ENCODE measurements at regions not wholly inside any gene's neighbourhood (a gene's known extent, or its start where the extent isn't known, plus 50 kb on each side); places are given as distances from the start of the nearest gene placed in this dataset.

DNA sequence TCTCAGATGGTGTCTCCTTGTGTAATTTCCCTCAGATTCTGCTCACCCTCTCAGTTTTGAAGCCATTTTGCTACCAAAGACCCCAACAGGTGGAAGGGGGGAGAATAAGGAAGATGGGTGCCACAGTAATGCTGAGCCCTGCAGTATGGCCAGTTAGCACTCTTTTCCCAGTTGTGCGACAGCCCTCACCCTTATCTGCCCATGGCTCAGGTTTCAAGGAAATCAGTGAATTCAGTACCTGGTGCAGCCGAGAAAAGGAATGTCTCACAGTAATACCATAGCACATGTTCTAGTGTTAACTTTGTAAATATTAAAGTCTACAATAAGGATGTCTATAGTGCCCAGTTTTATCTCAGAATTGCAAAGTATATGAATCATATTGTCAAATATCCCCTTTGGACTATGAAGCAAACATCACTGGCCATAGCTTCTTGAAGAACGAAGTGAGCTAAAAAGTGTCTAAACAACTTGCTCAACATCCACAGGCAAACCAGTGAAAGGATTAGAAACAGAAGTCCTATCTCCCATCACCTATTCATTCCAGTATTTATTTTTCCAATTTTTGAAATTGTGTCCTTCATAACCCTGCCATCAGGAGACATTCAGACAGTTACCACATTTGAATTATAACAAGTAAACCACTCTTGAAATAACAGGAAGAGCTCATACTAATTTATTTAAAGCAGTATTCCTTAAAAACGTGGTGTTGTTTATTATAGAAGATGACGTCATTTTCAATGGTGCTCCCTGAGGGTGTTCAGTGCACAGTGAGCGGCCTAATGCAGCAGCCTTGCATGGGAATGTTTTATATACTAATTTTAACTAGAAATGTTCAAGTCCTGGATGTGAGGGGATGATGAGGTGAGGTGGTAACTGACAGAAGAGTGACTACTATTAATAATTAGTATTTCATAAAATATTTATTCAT lies 366.2 kb downstream of the TFAP2A start:
- no peak for DNase-seq (ENCODE audit: low spot score)

DNA sequence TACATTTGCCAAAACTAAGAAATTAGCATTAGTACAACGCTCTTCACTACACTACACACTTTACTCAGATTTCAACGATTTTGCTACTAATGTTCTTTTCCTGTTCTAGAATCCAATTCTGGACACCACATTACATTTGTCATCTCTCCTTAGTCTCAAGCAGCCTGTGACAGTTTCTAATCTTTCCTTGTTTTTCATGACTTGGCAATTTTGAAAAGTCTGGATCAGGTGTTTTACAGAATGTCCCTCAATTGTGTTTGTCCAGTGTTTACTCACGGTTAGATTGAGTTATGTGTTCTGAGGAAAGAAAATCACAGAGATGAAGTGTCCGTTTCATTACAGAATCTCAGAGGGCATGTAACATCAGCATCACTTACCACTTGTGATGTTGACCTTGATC lies 372.6 kb downstream of the TFAP2A start:
- no peak for DNase-seq (ENCODE audit: low spot score)

GRCh38 chr6:10033223-10033829 lies 381.5 kb downstream of the TFAP2A start:
- DNase-seq (ENCODE audit: low spot score), result peak; percentile 8

DNA sequence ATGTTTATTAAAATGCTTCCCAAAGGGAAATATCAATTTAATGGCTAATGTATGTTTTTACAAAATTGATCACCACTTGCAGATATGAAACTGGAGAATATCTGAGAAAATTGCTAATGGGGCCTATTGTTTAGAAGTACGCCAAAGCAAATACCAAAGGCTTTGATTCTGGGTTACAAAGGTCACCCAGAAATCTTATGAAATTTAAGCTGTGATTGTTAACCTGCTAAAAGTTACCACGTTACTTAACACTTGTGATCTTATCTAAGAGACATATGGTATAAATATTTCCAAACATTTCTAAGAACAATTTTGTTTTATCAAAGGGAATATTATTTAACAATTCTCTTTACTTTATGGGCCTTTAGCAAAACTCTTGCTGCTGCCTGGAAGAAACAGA lies 383.3 kb downstream of the TFAP2A start:
- DNase-seq (ENCODE audit: low spot score), result no peak

DNA sequence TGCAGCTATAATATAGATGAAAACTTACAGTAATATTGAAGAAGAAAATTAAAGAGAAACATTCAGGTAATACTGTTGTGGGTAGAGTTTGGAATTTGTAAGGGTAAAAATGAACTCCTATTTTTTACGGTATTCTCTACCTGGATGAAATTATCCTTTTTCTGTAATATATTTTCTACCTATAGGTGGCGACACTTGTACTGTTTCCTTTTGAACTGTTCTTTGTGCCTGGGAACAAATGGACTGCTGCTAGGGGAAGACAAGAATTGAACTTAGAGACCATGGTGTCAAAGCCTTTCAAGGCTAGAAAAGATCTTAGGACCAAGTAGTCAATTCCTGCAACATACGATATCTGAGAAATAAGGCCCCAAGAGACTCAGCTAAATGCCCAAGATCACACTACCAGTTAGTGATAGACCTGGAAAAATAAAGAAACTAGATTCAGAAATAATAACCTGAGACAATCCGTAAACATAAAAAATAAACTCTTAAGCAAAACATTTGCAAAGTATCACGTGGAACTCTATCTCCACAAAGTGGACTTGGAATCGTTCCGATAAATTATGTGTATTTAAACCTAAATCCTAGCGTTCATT lies 383.8 kb downstream of the TFAP2A start:
- DNase-seq (ENCODE audit: low spot score), result peak; percentile 23

- no peak for DNase-seq (ENCODE audit: low spot score)
These were observed 386.7 kb downstream of the TFAP2A start for GRCh38 chr6:10028222-10028621.

GRCh38 chr6:10019851-10020250 lies 395.0 kb downstream of the TFAP2A start:
- DNase-seq (ENCODE audit: low spot score), result no peak

DNA sequence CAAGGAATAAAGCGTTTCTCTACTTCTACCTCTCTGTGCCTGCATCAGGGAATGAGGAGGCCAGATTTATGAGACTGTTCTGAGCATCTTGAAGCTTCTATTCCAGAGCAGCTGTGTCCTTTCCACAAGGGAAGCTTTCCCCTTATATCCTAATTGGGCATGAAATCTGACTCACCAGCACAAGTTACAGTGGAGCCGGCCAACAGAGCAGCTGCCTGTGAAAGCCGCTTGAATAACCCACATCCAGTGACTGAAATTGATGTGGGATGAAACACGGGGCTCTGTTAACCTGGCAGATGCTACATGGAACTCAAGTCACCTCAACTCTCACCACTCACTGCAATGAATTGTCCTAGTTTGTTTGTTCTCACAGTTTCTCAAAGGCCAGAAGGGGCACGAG lies 400.3 kb downstream of the TFAP2A start:
- no peak for DNase-seq (ENCODE audit: low spot score)

- DNase-seq (ENCODE audit: low spot score), result no peak
These were observed 414.3 kb downstream of the TFAP2A start for GRCh38 chr6:10000551-10000950.

DNA sequence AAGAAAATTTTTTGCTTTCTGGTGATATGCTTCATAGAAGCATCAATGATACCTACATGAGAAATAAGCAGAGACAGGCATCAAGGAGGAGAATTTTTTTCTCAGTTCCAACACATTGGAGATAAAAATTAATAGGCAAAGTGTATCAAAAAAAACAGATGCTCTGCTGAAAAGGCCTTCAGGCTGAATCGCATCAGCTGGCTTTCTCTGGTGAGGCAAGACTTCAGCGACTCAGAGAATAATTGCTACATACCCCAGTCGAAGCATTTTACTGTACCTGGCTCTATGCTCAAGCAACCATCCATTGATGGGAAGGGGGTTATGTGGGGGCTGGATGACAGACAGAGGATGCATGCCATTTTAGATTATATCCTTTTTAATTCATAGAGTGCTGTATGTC lies 415.1 kb downstream of the TFAP2A start:
- DNase-seq (ENCODE audit: low spot score), result no peak

DNA sequence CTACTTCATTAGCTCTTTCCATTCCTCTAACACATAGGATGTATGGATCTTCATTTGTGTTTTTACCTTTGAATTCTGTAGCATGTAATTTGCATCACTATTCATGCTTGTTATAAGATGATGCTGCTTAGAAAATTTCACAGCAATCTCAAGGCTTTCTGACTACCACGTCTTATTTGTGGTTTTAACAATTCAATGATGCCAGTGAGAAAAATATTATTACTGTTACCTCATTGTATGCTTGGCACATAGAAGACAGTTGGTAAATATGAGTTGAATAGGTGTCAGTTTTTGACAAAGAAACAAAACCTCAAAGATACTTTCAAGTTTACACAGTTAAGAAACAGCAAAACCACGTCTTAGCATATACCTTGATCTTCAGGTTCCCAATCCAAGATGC lies 428.6 kb downstream of the TFAP2A start:
- DNase-seq (ENCODE audit: low spot score), result no peak

DNA sequence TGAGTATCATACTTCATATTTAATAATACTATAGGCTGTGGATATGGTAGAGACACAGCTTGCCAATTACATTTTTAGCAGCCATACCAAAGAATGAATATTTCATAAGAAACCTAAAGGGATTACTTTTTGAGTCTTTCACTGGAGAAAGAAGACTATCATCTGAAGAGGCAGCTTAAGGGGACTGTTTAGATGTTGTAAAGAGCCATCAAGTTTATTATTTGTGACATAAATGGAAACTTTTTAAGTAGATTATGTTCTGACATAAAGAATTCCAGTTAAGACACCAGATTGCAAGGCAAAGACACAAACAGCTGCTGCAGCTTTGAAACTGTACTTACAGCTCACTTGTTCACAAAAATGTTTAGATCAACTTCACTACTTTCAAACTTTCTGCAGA lies 429.4 kb downstream of the TFAP2A start:
- no peak for DNase-seq (ENCODE audit: low spot score)

- no peak for DNase-seq (ENCODE audit: low spot score)
These were observed 430.3 kb downstream of the TFAP2A start for GRCh38 chr6:9984607-9985006.

GRCh38 chr6:9983168-9983567 lies 431.7 kb downstream of the TFAP2A start:
- no peak for DNase-seq (ENCODE audit: low spot score)

DNA sequence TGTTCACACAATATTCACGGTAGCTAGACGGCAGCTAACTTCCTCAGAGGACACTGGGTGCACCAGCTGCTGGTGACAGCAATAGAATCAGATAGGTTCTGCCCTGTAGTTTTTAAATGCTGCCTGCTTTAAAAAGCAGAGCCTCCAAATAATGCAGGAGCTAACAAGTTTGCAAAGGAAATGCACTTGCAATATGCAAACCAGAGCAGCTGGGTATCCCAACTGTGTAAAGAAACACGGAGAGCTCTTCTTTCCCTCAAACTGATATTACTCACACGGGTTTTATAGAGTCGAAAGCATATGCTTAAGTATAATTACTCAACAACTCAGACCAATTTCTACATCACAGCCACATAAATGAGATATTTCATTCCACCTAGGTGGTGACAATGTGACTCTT lies 432.7 kb downstream of the TFAP2A start:
- no peak for DNase-seq (ENCODE audit: low spot score)

DNA sequence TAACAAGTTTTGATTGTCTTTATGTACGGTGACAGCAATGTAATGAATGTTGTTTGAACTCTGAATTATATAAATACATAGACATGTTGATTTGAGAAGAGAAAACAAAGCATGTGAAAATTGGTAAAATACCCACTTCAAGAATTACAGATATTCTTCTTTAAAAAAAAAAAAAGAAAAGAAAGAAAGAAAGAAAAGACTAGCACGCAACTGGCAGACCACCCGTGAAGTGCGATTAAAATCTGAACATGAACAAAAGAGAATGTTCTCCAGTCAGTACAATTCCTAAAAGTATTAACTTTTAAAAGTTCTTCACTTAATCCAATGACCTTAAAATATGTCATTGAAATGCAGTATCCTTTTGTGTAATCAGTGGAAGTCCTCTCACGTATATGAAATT lies 434.9 kb downstream of the TFAP2A start:
- no peak for DNase-seq (ENCODE audit: low spot score)

- no peak for DNase-seq (ENCODE audit: low spot score)
These were observed 436.4 kb downstream of the TFAP2A start for GRCh38 chr6:9978480-9978879.

- DNase-seq (ENCODE audit: low spot score), result no peak
These were observed 437.5 kb downstream of the TFAP2A start for GRCh38 chr6:9977411-9977810.

- no peak for DNase-seq (ENCODE audit: low spot score)
These were observed 453.2 kb downstream of the TFAP2A start for GRCh38 chr6:9961646-9962045.

GRCh38 chr6:9957215-9957759 lies 457.6 kb downstream of the TFAP2A start:
- DNase-seq (ENCODE audit: low spot score), result no peak

DNA sequence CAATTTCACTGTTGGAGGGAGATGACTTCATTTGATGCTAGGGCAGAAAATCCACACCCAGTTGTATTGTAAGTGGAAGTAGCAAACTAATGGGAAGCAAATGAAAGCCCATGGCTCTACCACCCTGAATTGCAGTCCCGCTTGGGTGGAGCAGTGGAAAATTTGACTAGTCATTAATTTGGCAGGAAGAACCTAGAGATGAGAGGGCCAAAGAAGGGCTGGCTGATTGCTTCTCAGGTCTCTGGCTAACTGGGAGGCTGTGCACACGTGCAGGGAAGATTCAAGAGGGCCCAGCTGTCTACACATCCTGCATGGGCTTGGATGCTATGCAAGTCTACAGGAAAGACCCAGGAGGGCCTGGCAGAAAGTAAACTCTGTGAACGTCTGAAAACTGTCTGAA lies 466.2 kb downstream of the TFAP2A start:
- no peak for DNase-seq (ENCODE audit: low spot score)

GRCh38 chr6:9943986-9944385 lies 470.9 kb downstream of the TFAP2A start:
- DNase-seq (ENCODE audit: low spot score), result no peak

GRCh38 chr6:9943026-9943425 lies 471.8 kb downstream of the TFAP2A start:
- DNase-seq (ENCODE audit: low spot score), result no peak

All from HuH-7 (cell line).